Stomach (tissue), 8 donors: ENCODE measurements at regions not wholly inside any gene's neighbourhood (a gene's known extent, or its start where the extent isn't known, plus 50 kb on each side); places are given as distances from the start of the nearest gene placed in this dataset.

Experiments used
- DNase-seq, 2 donors: peaks; one replicate each; pipeline versions ENCODE4 v3.0.0 to v3.0.0-alpha.2; 2013 to 2019
- H3K27ac ChIP-seq, 5 donors: fragments of 200-600 bp in 4 of 5; sonication (generic) in 4 of 5; one replicate each; pipeline ENCODE4 v1.5.1; 2013 to 2019; ENCODE audit warnings: mild to moderate bottlenecking in 1 of 5, moderate library complexity in 1 of 5
- H3K27me3 ChIP-seq, 3 donors: fragments of 200-600 bp; sonication (generic); one replicate each; pipeline ENCODE4 v1.5.1; 2017 to 2019; ENCODE audit warnings: mixed run types in 1 of 3
- H3K36me3 ChIP-seq, 4 donors: fragments of 200-600 bp; sonication (generic); 1 replicate in 3 of 4; 2 replicates in 1 of 4; pipeline ENCODE4 v1.5.1; 2016 to 2019
- H3K4me1 ChIP-seq, 4 donors: fragments of 200-600 bp; sonication (generic); one replicate each; pipeline ENCODE4 v1.5.1; 2016 to 2019
- H3K4me3 ChIP-seq, 4 donors: fragments of 200-600 bp; sonication (generic) in 3 of 4; one replicate each; pipeline ENCODE4 v1.5.1; 2016 to 2019; ENCODE audit warnings: mild to moderate bottlenecking in 1 of 4
- H3K9me3 ChIP-seq, 4 donors: fragments of 200-600 bp; sonication (generic); one replicate each; pipeline ENCODE4 v1.5.1; 2016 to 2019
- EP300 ChIP-seq: sonication (generic); formaldehyde crosslinking; IDR thresholded peaks from one replicate; pipeline ENCODE4 v1.6.1; 2017; ENCODE audit warnings: antibody characterized with exemption
- POLR2A ChIP-seq, 4 donors: fragments of 450-650 bp; IDR thresholded peaks; one replicate each; pipeline ENCODE4 v1.6.1; 2016; ENCODE audit warnings: antibody characterized with exemption in 4 of 4, control low read depth in 2 of 4, mild to moderate bottlenecking in 1 of 4, moderate library complexity in 1 of 4
- POLR2AphosphoS5 ChIP-seq, 3 donors: sonication (generic); formaldehyde crosslinking; IDR thresholded peaks; one replicate each; pipeline ENCODE4 v1.6.1; 2016; ENCODE audit warnings: antibody characterized with exemption in 3 of 3
- WGBS, 5 donors: extraction: QIAGEN DNeasy Blood & Tissue Kit in 3 of 5; methylation state at CpG; one replicate each; pipeline versions ENCODE4 v1.1.5 to v1.1.7; 2013 to 2018; 5-methylcytosine and 5-hydroxymethylcytosine counted together
- intact Hi-C: fragments of 100-400 bp; cut with DNase I; formaldehyde crosslinking; loops from one replicate; pipeline ENCODE4 v1.15.1; 2023; ENCODE audit warnings: low total_unique reads
- small RNA-seq, 4 donors: library from RNA; depleted of rRNA; stranded (forward); fragments of <200 nt; gene quantifications; one replicate each; pipeline ENCODE3, GENCODE V24; 2016
- TF ChIP-seq, protein P1 (sequence below), 7 experiments: fragments of 450-650 bp in 4 of 7; fragments of 200-600 bp in 3 of 7; sonication (generic) in 3 of 7; IDR thresholded peaks; one replicate each; pipeline ENCODE4 v1.5.1; 2016 to 2019; ENCODE audit warnings: antibody characterized with exemption in 7 of 7, control low read depth in 2 of 7, mild to moderate bottlenecking in 1 of 7
- donor health status: healthy with polysubstance abuse.
- donor health status: Bipolar disorder and iron deficiency.
- donor health status: healthy.

DNA sequence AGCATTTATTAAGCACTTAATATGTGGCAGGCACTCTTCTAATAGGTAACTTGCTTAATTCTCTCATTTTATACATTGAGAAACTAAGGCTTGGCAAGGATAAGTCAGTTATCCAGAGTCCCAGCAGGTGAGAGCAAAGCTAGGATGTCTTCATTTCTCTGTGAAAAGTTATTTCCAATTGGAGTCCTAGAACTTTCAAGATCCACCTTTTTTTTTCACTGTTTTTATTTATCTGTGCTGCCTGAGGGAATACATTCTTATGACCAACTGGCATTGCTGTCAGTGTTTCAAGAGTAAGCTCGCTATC is 56.2 kb upstream of the ETAA1 start:
- Histone ChIP-seq H3K27me3 (no peaks in the 10 kb centered on the region), H3K9me3 (no peaks in the 10 kb centered on the region), H3K4me1 (no peaks in the 10 kb centered on the region), H3K36me3 (no peaks in the 10 kb centered on the region), H3K27ac (no peak overlapping the region), H3K4me3 (no peak overlapping the region)
- 80 to 89% (median 82%) methylated on average over 1 of the region's 1 CpG for WGBS, 5 donors
- no peak for DNase-seq
- TF ChIP-seq POLR2AphosphoS5 (IDR thresholded peaks at IDR 0.05): no peak
- intact Hi-C loops: no loop called here

GRCh38 chr2:67341336-67341735 is 55.8 kb upstream of the ETAA1 start:
- H3K27me3 ChIP-seq: no peaks in the 10 kb centered on the region
- H3K9me3 ChIP-seq: no peaks in the 10 kb centered on the region
- no peaks in the 10 kb centered on the region for H3K4me1 ChIP-seq
- WGBS, 5 donors: 88 to 94% (median 93%) methylated on average over 2 of the region's 2 CpGs
- H3K27ac ChIP-seq: no peak overlapping the region
- DNase-seq: no peak
- TF ChIP-seq, protein P1, sequence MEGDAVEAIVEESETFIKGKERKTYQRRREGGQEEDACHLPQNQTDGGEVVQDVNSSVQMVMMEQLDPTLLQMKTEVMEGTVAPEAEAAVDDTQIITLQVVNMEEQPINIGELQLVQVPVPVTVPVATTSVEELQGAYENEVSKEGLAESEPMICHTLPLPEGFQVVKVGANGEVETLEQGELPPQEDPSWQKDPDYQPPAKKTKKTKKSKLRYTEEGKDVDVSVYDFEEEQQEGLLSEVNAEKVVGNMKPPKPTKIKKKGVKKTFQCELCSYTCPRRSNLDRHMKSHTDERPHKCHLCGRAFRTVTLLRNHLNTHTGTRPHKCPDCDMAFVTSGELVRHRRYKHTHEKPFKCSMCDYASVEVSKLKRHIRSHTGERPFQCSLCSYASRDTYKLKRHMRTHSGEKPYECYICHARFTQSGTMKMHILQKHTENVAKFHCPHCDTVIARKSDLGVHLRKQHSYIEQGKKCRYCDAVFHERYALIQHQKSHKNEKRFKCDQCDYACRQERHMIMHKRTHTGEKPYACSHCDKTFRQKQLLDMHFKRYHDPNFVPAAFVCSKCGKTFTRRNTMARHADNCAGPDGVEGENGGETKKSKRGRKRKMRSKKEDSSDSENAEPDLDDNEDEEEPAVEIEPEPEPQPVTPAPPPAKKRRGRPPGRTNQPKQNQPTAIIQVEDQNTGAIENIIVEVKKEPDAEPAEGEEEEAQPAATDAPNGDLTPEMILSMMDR (IDR thresholded peaks at IDR 0.05): no peak
- no peak for TF ChIP-seq POLR2A (IDR thresholded peaks at IDR 0.05)
- TF ChIP-seq POLR2AphosphoS5 (IDR thresholded peaks at IDR 0.05): no peak
- TF ChIP-seq EP300: no peak
- no peaks in the 10 kb centered on the region for H3K36me3 ChIP-seq
- intact Hi-C loops: no loop called here
- H3K4me3 ChIP-seq: no peak overlapping the region

- WGBS, 5 donors: 83 to 92% (median 89%) methylated on average over 3 of the region's 3 CpGs
- no peaks in the 10 kb centered on the region for H3K9me3 ChIP-seq
- DNase-seq: no peak
- H3K4me3 ChIP-seq: no peak overlapping the region
- TF ChIP-seq, protein P1 (IDR thresholded peaks at IDR 0.05): no peak
- no peak for TF ChIP-seq EP300
- TF ChIP-seq POLR2AphosphoS5 (IDR thresholded peaks at IDR 0.05): no peak
- no peak for TF ChIP-seq POLR2A (IDR thresholded peaks at IDR 0.05)
- H3K4me1 ChIP-seq: no peaks in the 10 kb centered on the region
- H3K36me3 ChIP-seq: no peaks in the 10 kb centered on the region
- H3K27me3 ChIP-seq: no peaks in the 10 kb centered on the region
- H3K27ac ChIP-seq: no peak overlapping the region
- intact Hi-C loops: no loop called here
These were observed 54.7 kb upstream of the ETAA1 start for GRCh38 chr2:67342394-67342793.

DNA sequence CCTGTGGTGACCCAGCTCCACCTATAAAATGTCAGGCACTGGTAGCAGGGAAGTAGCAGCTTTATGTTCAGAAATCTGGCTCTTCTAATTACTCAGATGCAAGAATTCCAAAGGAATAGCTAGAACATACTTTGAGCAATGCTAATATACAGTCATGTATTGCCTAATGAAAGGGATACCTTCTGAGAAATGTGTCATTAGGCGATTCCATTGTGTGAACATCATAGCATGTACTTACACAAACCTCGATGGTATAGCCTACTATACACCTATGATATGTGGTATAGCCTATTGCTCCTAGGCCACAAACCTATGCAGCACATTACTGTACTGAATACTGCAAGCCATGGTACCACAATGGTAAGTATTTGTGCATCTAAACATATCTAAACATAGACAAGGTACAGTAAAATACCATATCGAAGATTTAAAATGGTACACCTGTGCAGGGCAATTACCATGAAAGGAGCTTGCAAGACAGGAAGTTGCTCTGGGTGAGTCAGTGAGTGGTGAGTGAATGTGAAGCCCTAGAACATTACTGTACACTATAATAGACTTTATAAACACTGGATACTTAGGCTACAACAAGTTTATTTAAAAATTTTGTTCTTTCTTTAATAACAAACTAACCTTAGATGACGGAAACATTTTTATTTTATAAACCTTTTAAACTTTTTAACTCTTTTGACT is 50.3 kb upstream of the ETAA1 start:
- 77 to 87% (median 82%) methylated on average over 4 of the region's 4 CpGs for WGBS, 5 donors
- Histone ChIP-seq H3K4me3 (no peak overlapping the region), H3K36me3 (no peaks in the 10 kb centered on the region), H3K27me3 (no peaks in the 10 kb centered on the region), H3K9me3 (no peaks in the 10 kb centered on the region), H3K4me1 (no peaks in the 10 kb centered on the region), H3K27ac (no peak overlapping the region)
- intact Hi-C loops: no loop called here
- TF ChIP-seq, protein P1 (IDR thresholded peaks at IDR 0.05): no peak
- TF ChIP-seq POLR2A (IDR thresholded peaks at IDR 0.05): no peak
- TF ChIP-seq EP300: no peak
- TF ChIP-seq POLR2AphosphoS5 (IDR thresholded peaks at IDR 0.05): no peak
- DNase-seq: no peak

Small RNA genes lying in the stretch of these regions (small RNA-seq; reads per million reads assigned to genes)
- gene AC009474.2: 0 reads per million in 4 donors
